HuH-7 (cell line): ENCODE measurements at regions not wholly inside any gene's neighbourhood (a gene's known extent, or its start where the extent isn't known, plus 50 kb on each side); places are given as distances from the start of the nearest gene placed in this dataset.

ENCODE experiments used
- DNase-seq: peaks from one replicate; pipeline ENCODE4 v3.0.0; 2011; ENCODE audit warnings: low spot score

- no peak for DNase-seq
These were observed 412.3 kb upstream of the KIRREL3 start for GRCh38 chr11:127412722-127413380.

GRCh38 chr11:127412234-127412633, 411.7 kb upstream of the KIRREL3 start:
- no peak for DNase-seq

GRCh38 chr11:127411283-127411682, 410.7 kb upstream of the KIRREL3 start:
- no peak for DNase-seq

- no peak for DNase-seq
These were observed 394.5 kb upstream of the KIRREL3 start for GRCh38 chr11:127395034-127395433.

DNA sequence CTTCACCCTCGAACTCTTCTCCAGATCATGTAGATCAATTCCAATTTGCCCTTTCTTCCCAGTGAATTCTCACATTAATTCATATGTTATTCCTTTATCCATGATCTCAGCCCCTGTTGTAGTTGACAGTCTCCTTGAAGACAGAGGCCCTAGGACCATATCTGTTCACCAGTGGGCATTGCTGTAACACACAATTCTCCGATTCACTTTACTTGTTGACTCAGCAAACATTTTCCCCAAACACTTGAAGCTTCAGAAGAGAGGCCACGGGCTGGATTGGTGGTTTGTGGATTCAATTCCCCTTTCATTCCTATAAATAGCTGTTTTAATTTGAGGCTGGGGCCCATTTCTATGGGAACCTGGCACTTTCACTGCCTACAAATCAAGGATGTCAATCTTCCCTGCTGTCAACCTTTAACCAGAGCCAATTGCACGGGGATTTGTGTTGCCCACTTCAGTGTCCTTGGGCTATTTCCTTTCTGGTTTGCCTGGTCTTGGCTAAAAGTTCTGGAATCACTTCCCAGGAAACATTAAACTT, 393.0 kb upstream of the KIRREL3 start:
- no peak for DNase-seq

GRCh38 chr11:127392575-127392974, 392.0 kb upstream of the KIRREL3 start:
- DNase-seq, result no peak

DNA sequence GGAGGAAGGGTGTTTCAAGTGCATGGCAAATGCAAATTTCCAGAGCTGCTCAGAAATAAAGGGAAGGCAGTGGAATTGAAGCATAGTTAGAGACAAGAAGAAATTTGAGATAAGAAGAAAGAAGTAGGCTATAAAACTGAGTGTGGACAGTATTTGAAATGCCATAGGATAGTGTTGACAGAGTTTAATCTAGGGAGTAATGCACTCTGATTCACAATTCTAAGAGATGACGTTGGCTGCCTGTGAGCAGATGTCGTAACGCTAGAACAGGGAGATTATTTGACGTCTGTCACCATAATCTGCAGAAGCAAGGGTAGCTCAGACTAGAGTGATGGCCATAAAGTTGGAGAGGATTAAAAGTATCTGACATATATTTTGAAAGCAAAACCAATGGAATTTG, 389.9 kb upstream of the KIRREL3 start:
- DNase-seq, result no peak

DNA sequence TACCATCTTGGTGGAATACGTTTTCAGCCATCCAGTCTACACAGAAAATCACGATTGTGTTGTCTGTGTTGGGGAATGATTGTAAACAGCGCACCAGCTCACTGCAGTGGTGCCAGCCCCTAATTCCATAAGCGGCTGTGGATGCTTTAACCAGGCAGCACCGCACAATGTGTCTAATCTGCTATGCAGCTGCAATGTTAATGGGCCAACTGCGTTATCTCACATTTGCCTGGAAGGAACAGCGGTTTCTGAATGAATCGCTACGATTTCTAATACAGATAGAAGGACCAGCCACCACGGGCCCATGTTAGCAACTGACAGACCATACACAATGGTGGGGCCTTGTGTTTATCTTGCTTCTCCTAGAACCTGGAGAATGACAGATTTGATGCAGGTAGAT, 384.5 kb upstream of the KIRREL3 start:
- DNase-seq, result no peak

GRCh38 chr11:127383026-127383425, 382.5 kb upstream of the KIRREL3 start:
- DNase-seq, result no peak

DNA sequence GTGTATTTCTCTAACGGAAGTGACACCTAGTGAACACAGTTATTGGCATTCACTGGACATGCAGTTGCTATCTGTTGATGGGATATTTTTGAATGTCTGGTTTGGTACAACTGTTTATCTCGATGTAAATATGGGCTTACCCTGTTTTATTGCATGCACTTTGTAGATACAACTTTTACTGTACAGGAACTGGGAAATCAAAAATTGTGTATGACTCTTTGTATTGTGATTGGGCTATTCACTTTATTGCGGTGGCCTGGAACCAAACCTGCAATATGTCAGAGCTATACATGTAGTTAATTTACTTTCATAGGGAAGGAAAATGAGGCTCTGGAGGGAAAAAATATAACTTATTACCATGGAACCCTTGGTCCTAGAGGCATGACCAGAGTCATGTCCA, 380.7 kb upstream of the KIRREL3 start:
- DNase-seq, result no peak

GRCh38 chr11:127379686-127380085, 379.1 kb upstream of the KIRREL3 start:
- no peak for DNase-seq

DNA sequence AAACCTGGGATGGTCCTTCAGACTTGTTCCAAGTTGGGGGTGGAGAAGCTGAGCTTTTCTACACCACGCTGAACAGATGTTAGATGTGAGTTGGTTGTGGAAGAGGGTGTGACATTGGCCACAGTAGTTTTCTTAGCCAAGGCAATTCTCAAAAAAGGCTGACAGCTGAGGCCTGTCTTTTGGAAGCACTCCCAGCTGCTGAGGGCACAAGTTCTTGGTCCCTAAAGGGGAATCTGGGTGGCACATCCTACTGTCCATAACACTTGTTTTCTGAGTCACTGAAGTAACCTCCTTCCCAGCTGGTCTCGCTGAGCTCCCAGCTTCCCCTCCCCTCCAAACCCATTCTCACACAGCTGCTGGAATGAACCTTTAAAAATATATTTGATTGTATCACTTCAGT, 375.7 kb upstream of the KIRREL3 start:
- DNase-seq, result no peak

DNA sequence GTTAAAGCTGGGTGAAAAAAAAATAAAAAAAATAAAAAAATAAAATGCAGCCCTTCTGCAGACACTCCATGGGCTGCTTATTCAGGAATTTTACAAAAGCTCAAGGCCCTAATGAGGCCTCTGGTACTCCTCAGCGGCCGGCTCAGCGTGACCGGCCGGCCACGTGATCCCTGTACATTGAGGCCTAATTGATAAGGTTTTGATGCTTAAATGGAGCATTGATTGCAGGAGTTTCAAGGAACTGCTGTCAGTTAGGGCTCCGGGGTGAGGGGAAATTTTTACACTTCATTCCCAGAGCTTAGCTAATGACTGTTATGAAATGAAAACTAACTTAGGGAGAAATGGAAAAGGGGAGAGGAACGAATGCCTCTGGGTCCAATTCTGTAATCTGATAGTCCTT, 368.8 kb upstream of the KIRREL3 start:
- no peak for DNase-seq

GRCh38 chr11:127362754-127363308, 362.3 kb upstream of the KIRREL3 start:
- DNase-seq, result peak; percentile 3

DNA sequence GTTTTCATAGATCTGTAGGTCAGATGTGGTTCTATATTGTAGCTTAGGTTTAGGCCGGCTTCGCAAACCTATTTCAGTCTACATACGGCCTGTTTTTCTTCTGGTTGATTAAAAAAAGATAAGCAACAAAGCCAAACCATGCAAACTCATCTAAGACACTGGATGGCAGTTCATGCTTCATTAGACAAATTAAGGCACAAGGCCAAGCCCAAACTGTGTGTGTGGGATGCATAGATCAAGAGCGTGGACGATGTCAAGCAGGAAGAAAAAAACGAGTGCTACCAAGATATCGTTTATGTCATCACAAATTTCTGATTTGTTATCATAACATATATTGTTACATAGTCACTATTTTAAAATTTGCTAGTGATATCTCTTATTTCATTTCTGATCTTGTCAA, 357.6 kb upstream of the KIRREL3 start:
- no peak for DNase-seq

GRCh38 chr11:127350476-127350875, 349.9 kb upstream of the KIRREL3 start:
- no peak for DNase-seq

DNA sequence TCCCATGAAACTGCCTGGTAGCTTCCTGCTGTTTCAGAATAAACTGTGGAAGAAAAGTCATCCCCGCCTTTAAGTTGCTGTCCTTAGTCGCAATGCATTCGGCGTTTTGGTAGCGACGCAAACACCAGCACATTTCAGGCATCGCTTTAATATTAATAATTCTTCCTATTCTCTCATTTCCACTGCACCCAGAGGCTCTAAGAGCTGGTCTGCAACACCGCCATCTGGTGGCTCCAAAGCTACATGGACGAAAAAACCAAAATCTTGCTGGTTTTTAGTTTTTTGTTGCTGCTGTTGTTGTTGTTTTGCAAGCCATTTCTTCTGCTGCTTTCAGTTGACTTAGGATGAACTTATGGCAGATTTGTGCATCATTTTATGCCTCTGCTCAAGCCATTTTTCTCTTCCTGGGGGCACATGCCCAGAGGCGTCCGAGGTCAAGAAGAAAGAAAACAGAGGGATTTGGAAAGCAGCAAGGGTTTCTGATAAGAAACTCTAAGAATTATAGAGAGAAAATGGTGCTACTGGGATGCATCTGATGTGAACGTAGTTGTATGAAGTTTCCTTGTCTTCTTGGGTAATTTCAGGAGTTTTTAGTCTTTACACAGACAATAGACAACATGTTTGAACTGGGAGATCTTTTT, 345.4 kb upstream of the KIRREL3 start:
- peak; percentile 31 for DNase-seq

DNA sequence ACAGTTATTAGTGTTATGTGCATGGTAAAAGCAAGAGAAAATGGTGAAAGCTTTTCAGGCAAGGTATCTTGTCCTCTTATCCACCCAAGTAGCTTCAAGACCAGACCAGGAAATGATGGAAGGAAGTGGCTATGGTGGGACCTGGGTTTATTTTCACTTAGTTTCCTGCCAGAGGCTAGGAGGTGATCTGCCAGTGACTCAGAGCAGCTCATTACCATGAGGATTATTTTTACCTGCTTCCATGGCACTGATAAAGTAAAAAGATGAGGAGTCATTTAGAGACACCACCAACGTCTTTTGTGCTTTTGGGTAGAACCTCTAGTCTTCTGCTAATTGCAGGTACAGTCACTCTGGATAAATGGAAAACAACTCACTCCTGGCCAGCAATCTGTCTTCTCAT, 339.9 kb upstream of the KIRREL3 start:
- DNase-seq, result no peak

DNA sequence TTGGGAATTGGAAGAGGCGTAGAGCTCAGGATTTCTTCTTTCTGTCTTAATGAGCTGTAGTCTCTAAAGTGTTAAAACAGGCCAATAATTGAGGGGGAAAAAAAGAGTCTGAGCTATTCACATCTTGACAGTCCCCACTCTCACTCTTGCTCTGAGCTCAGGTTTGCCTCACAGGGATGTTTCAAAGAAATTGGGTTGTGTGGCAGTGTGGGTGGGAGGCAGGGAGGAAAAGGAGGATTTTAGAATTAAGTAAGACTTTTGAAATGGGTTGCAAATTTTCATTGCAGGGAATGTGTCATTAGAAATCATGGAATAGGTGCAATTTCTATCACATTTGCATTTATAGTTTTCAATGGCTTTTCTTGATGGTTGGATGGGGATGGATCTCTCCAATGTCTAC, 338.8 kb upstream of the KIRREL3 start:
- no peak for DNase-seq

DNA sequence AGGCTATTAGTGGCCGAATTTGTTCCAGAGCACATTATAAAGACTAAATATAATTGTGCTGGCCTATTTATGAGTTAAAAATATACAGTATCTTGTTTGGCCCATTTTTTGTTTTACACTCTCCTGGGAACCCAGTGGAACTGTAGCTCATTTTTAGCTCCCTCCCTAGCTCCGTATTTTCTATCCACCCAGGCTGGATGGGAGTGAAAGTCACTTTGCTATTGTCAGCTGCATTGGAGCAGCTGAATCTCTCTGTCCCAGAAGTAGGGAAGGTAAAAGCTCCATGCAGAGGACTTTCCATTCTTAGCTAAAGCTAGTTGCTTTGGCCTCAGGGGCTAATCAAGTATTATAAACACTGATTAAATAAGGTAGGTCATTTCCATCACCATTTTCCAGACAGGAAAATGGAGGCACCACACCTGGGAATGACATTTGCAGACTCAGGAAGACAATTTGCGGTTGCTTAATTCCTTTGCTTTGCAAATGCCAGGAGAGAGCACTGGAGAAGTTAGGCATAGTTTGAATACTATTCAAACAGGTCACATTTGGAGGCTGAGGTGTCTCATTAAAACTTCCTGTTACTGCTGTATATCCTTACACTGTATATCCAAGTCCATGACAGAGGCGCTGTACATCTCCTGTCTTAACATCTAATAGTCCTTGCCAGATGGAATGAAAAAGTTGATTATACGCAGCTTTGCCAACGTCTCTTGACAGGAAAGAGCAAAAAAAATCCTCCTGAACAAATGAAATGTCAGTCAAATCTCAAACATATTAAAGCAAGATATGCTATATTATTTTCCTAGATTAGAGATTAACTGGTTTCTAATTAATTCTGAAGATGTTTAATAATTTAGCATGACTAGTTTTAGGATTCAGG, 338.1 kb upstream of the KIRREL3 start:
- no peak for DNase-seq

DNA sequence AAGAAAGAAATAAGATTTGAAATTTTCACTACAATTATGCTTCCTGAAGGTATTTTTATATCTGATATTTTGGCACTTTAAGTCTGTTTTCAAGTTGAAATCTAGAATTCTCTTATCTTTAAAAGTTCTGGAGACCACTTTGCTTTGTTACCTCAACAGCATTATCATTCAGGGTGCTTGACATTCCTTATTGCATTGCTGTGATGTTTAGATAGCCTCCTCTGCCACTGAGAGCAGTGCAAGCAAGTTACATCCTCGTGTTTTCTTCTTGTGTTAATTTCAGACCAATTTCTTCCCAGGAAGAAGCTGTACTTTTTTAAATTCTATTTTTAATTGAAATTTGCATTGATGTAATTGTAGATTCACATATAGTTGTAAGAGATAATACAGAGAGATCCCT, 333.9 kb upstream of the KIRREL3 start:
- DNase-seq, result no peak

- DNase-seq, result no peak
These were observed 332.3 kb upstream of the KIRREL3 start for GRCh38 chr11:127332896-127333295.

- no peak for DNase-seq
These were observed 329.5 kb upstream of the KIRREL3 start for GRCh38 chr11:127330044-127330443.
